BE2C (cell line): ENCODE measurements at regions not wholly inside any gene's neighbourhood (a gene's known extent, or its start where the extent isn't known, plus 50 kb on each side); places are given as distances from the start of the nearest gene placed in this dataset.
"Not testable (repeated sequence)": the region's sequence is repeated elsewhere in the genome, so short reads cannot be mapped to it uniquely, and the experiment has no call there.

ENCODE experiments used
- DNase-seq: peaks from one replicate; pipeline ENCODE4 v3.0.0-alpha.2; 2020
- H3K27me3 ChIP-seq: fragments of 250-450 bp; sonication (Bioruptor Pico); 2 replicates; pipeline ENCODE4 v1.5.1; 2020; ENCODE audit warnings: mild to moderate bottlenecking
- H3K36me3 ChIP-seq: fragments of 250-450 bp; sonication (Bioruptor Pico); 2 replicates; pipeline ENCODE4 v1.5.1; 2020; ENCODE audit warnings: mild to moderate bottlenecking
- H3K4me1 ChIP-seq: fragments of 250-450 bp; sonication (Bioruptor Pico); 2 replicates; pipeline ENCODE4 v1.5.1; 2020
- H3K4me3 ChIP-seq: 2 replicates; pipeline ENCODE4 v1.5.1; 2011; ENCODE audit warnings: low read depth, low read length
- H3K9me3 ChIP-seq: fragments of 250-450 bp; sonication (Bioruptor Pico); 2 replicates; pipeline ENCODE4 v1.5.1; 2020
- TF ChIP-seq, protein P1 (sequence below): IDR thresholded peaks from 2 replicates; pipeline ENCODE4 v1.5.1; 2012; ENCODE audit warnings: mild to moderate bottlenecking, low read depth, low read length

GRCh38 chr4:18113710-18114331, 92.3 kb upstream of the LCORL start:
- H3K36me3 ChIP-seq = no peaks in the 10 kb centered on the region
- no peak for DNase-seq
- no peaks in the 10 kb centered on the region for H3K9me3 ChIP-seq
- TF ChIP-seq, protein P1, sequence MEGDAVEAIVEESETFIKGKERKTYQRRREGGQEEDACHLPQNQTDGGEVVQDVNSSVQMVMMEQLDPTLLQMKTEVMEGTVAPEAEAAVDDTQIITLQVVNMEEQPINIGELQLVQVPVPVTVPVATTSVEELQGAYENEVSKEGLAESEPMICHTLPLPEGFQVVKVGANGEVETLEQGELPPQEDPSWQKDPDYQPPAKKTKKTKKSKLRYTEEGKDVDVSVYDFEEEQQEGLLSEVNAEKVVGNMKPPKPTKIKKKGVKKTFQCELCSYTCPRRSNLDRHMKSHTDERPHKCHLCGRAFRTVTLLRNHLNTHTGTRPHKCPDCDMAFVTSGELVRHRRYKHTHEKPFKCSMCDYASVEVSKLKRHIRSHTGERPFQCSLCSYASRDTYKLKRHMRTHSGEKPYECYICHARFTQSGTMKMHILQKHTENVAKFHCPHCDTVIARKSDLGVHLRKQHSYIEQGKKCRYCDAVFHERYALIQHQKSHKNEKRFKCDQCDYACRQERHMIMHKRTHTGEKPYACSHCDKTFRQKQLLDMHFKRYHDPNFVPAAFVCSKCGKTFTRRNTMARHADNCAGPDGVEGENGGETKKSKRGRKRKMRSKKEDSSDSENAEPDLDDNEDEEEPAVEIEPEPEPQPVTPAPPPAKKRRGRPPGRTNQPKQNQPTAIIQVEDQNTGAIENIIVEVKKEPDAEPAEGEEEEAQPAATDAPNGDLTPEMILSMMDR = no peak
- H3K4me1 ChIP-seq = peaks cover 10% of the 10 kb centered on the region
- H3K4me3 ChIP-seq = no peak overlapping the region
- no peaks in the 10 kb centered on the region for H3K27me3 ChIP-seq

GRCh38 chr4:18111081-18111480, 89.5 kb upstream of the LCORL start:
- Histone ChIP-seq H3K27me3 (no peaks in the 10 kb centered on the region), H3K4me1 (peaks cover 10% of the 10 kb centered on the region), H3K36me3 (no peaks in the 10 kb centered on the region), H3K9me3 (no peaks in the 10 kb centered on the region), H3K4me3 (no peak overlapping the region)
- no peak for DNase-seq
- TF ChIP-seq, protein P1 = no peak

- Histone ChIP-seq H3K27me3 (no peaks in the 10 kb centered on the region), H3K4me3 (no peak overlapping the region), H3K9me3 (no peaks in the 10 kb centered on the region), H3K4me1 (peaks cover 10% of the 10 kb centered on the region), H3K36me3 (no peaks in the 10 kb centered on the region)
- TF ChIP-seq, protein P1 = no peak
- no peak for DNase-seq
Observed at GRCh38 chr4:18110099-18110498, 88.5 kb upstream of the LCORL start.

DNA sequence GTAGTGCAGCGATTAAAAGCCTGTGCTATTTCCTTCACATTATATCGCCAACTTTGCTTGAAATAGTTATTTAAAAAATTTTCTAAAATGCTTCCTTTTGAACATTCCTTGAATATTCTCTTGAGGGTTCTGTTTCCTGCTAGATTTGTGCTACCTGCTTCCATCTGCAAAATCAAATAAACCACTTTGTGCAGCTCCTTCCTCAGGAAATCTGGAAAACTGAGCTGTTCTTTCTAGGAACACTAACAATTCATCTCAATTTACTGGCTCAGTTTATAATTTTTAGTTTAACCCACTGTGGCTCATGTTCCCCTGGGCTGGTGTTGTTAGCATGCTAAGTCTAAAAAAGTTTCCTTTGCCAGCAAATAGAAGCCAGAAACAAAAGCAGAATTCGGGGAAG, 88.1 kb upstream of the LCORL start:
- peaks cover 10% of the 10 kb centered on the region for H3K4me1 ChIP-seq
- H3K9me3 ChIP-seq = no peaks in the 10 kb centered on the region
- H3K36me3 ChIP-seq = no peaks in the 10 kb centered on the region
- DNase-seq = no peak
- H3K4me3 ChIP-seq = 0 out of 2 replicates have a peak overlapping the region, but pooled peaks have one; percentile 7
- TF ChIP-seq, protein P1 = no peak
- H3K27me3 ChIP-seq = no peaks in the 10 kb centered on the region

DNA sequence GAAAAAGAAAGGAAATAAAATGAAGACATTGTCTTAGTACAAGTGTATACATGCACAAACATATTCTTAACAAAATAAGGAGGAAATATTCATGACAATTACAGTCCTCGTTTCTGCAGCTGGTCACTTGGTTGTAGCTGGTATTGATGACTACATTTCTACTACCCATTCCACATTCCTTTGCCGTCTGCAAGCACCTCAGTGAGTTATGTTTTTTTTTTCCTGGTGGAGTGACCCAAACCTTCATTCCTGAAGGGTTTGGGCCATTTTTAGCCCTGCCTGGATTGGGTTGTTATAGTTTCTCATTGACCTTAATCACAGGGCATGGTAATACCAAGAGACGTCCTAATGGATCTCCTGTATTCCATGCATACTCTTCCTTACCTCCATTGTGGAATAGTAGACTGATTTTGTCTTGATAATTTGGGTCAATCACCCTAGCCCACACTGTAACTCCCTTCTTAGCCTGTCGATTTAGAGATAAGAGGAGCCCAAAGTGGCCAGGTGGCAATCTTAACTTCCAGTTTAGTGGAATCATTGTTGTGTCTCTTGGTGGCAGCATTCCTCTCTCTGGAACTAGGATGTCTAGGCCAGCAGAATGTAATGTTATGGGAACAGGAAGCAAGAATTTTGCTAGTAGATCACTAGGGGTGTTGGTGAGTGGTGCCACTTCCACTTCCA, 86.4 kb upstream of the LCORL start:
- H3K27me3 ChIP-seq, DNase-seq, H3K4me1 ChIP-seq, H3K4me3 ChIP-seq, H3K36me3 ChIP-seq, H3K9me3 ChIP-seq: not testable (repeated sequence)

- Histone ChIP-seq H3K4me3 (no peak overlapping the region), H3K27me3 (no peaks in the 10 kb centered on the region), H3K36me3 (no peaks in the 10 kb centered on the region), H3K9me3 (no peaks in the 10 kb centered on the region), H3K4me1 (peaks cover 10% of the 10 kb centered on the region)
- peak; percentile 32 for DNase-seq
- TF ChIP-seq, protein P1 = no peak
Observed at GRCh38 chr4:18106620-18107019, 85.1 kb upstream of the LCORL start.
